ENCODE measurements at regions not wholly inside any gene's neighbourhood (a gene's known extent, or its start where the extent isn't known, plus 50 kb on each side); places are given as distances from the start of the nearest gene placed in this dataset.
"Not testable (repeated sequence)": the region's sequence is repeated elsewhere in the genome, so short reads cannot be mapped to it uniquely, and the experiment has no call there.

DNA sequence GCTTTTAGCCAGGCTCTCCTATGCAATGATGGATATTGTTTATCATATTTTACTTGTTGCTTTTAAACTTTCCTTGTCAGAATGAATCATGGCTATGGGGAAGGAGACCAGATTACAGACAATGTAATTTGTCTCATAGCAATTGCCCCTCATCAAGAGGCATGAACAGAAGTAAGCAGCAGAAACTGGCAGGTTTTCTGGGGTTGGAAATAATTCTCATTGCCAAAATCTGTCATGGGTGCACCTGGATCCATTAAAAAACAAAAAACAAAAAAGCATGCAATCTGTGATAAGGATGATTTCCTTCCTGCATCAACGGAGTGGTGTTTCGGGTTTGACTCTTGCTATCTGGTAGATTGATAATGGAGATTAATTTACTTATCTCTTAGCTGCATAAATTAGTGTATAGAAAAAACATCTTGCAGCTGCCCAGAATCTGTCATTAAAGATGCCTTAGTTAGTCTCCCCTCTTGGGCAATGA lies 419.6 kb downstream of the SOX11 start:
- DNase-seq (ENCODE audit: low read depth in 3 of 3), result no peak

DNA sequence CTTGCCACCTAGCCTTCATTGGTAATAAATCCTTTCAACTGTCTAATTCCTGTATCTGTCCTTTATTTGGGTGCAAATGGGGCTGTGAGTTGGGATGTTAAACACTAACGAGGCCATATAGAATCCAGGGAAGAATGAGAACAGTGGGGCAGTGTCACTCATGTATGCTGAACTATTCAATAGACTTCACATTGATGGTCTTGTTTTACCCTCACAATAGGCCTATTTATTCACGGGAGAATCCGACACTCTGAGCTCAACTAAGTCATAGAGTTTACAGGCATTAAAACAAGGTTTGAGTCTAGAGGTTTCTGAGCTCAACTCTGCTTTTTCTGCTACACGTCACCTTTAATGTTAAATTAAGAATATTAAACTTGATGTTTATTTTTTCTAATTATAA lies 421.6 kb downstream of the SOX11 start:
- no peak for DNase-seq (ENCODE audit: low read depth in 3 of 3)

DNA sequence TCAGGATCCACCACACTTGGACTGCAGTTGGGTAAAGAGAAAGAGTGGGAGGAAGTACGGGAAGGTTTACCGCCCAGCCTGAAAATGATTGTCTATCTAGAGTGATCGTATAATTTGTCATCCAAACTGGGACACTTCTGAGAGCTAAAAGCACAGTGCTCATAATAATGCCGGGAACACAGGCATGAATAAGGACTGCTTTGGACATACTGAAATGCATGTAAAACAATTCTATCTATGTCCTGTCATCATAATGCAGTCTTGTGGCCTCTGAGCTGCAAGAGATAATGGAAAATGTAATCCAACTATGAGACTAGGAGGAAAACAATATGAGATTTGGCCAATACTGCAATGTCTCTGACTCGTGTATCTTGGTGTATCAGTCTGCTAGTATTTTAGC lies 435.5 kb downstream of the SOX11 start:
- no peak for DNase-seq (ENCODE audit: low read depth in 3 of 3)

DNA sequence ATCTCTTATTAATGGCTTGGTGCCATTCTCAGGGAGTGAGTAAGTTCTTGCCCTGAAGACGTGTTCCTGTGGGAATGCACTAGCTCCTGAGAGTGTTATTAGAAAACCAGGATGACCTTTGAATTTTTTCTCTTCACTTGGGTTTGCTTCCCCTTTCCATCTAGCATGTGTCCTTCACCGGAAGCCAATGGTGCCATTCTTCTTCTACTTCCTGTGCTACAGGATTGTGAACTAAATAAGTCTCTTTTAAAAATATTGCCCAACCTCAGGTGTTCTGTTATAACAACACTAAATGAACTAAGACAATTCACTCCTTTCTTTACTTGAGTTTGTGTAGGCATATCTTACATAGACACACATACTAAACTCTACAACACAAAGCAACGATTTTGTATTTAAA lies 447.0 kb downstream of the SOX11 start:
- no peak for DNase-seq (ENCODE audit: low read depth in 3 of 3)

DNA sequence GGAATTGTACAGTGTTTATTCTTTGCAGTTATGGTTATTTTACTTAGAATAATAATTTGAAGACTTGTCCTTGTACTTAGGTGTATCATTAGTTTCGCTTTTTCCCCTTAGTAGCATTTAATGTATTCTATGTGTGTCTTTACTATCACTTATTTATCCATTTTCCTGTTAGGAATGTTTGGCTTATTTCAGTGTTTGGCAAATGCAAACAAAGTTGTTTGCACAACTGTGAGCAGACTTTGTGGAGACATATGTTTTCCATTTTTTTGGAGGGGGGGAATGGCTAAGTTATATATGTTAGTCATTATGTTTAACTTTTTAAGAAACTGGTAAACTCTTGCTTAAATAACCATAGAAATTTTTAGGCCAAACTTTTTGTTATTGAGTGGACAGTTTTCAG lies 447.7 kb downstream of the SOX11 start:
- DNase-seq (ENCODE audit: low read depth in 3 of 3), result no peak

DNA sequence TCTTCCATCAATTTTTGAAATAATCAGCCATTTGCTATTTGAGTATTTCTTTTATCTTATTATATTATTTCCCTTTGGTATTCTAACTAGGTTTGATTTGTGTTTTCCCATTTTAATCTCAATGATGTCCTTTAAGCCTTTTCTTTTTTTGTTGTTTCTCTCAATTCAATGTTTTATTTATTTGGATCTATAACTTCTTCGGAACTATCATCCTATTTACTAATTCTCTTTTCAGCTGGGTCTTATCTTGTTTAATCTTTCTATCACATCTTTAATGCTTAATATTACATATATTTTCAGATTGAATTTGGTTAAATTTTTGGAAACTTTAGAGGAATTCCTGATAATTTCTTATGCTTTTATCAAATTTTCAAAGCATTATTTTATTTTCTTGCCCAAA lies 448.3 kb downstream of the SOX11 start:
- no peak for DNase-seq (ENCODE audit: low read depth in 3 of 3)

DNA sequence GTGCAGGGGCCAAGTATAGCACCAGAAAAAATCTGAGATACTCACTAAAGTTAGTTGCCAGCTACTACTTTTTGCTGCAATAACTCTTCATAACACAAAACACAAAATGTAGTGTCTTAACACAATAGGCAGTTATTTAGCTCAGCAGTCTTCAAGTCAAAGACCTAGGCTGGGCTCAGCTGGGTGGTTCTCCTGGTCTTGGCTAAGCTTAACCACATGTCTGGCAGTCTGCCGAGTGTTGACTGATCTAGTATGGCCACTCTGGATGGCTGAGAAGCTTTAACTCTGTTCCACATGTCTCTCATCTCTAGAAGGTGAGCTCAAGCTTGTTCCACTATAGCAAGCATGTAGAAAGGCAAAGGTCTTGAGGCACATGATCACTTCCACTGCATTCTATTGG lies 451.6 kb downstream of the SOX11 start:
- no peak for DNase-seq (ENCODE audit: low read depth in 3 of 3)

DNA sequence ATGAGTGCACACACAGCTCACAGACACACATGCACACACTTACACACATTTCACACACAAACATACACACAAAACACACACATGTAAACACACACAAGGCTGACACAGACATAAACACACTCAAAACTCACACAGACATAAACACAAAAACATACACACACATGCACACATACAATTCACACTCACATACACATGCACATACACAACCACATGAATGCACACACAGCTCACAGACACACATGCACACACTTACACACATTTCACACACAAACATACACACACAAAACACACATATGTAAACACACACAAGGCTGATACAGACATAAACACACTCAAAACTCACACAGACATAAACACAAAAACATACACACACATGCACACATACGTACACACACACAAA lies 455.0 kb downstream of the SOX11 start:
- not testable (repeated sequence) for DNase-seq (ENCODE audit: low read depth in 3 of 3)

DNA sequence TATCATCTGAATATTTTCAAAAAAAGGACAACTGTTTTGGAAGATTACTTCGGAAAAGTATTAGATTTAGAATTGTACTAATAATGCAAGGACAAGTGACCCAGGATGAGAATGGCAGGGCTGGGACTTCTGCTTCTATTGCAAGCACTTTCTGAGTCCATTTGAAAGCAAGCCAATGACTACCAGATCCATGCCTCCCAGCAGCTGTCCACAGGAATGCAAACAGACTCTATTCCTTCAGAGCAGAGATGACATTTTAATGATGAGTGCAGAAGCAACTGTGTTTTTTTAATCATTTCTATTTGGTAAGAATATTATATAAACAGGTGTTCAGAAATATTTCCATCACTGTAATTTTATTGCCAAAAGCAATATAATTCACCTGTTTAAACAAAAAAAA lies 456.7 kb downstream of the SOX11 start:
- no peak for DNase-seq (ENCODE audit: low read depth in 3 of 3)

DNA sequence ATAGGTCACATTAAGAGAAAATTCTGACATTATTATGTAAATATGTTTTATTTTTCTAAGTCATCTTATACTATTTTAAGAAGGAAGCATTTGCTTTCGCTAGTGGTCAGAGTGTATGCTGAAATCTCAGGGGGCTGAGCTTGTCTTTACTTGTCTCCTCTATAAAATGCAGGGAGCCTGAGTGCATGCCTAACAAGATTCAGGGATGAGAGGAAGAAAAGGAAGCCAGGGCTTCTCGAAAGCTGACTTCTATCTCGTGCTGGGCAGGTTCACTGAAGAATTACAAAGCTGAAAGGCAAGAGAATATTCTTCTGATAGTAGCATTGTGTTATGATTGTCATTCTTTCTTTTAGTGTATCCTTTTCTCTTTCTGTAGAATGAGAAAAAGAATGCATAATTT lies 467.4 kb downstream of the SOX11 start:
- DNase-seq (ENCODE audit: low read depth in 3 of 3), result no peak

DNA sequence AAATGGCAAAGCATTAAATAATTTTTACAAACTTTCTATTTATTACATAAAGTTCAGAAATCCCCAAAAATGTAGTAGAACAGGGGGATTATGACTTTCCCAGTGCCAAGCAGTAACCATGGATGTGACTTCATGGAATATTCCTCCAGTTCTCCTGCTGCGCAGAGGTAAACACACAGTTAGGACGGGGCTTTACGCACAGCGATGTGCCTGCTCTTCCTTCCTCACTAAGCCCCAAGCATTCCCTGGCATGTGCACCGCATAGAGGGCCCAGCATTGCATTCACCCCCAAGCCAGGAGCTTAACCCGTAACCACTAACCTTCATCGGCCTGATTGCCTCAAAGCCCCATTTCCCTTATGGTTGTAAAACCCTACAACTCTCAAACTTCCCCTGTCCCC lies 471.7 kb downstream of the SOX11 start:
- DNase-seq (ENCODE audit: low read depth in 3 of 3), result no peak

DNA sequence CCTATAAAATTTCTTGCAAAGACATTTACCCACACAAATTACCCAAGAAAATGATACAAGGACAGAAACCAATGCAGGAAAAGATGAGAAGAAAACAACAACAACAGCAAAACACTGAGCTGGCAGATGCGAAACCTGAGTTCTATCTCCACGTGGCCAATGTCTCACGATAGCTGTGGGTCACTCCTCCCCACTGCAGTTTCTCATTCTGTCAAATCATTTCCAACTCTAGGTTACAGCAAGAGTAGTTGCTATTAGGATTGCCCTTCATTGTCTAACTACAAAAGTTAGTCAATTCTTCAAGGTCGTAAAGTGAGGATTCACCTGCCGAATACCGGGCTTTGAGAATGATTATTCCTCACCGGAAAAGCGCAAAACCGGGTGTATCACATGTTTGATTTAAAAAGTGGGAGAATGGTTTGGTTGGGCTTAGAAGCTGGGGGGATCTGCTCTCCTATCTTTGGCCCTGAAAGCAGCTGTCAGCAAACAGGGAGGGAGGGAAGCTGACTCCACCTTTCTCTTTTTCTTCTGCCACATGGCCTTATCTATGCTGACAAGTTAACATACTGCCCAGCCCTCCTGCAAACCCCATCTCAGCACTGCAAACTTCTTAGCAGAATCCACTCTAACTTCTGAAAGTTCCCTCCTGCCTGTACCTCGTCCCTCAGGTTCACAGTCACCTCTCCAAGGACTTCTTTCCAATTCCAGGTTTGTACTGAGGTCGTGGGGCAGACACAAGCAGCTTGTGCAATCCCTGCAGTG lies 473.0 kb downstream of the SOX11 start:
- no peak for DNase-seq (ENCODE audit: low read depth in 3 of 3)

DNA sequence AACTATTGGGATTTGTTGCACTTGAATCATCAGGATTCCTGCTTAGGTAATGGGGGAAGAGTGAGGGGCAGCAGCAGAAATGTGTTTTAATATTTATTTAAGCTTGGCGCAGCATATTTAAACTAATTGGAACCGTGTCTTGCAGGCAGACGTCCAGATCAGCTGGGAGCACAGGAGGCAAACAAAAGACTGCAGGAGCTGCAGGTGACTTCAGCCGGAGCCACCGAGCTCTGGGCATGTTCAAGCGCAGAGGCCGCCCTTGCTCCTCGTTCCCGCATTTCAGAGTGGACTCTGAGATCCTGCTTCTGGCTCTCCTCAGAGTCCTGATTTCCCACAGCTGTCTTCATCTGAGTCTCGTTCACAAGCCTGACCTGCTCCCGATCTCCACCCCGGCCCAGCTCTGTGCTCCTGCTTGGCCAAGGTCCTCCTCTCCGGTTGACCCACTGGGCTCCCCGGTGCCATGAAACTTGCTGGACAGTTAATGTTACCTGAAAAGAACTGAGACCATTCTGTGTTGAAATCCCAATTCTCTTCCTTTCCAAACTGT lies 475.5 kb downstream of the SOX11 start:
- DNase-seq (ENCODE audit: low read depth in 3 of 3), result no peak

DNA sequence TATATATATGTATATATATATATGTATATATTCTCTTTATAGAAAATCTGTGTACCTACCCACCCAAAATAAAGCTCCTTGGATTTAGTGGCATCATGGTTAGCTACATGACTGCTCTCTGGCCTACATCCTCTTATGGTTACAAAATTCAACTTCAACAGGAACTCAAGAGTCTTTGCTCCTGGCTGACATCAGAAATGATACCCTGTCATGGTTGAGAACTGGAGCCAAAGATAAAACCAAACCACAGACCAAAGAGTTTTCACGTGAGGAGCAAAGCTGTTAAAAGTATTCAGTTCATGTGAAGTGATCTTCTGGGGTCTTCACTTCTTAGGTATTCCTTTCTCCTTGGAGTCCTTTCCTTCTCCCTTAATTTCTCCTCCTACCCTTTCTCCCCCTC lies 476.3 kb downstream of the SOX11 start:
- no peak for DNase-seq (ENCODE audit: low read depth in 3 of 3)

DNA sequence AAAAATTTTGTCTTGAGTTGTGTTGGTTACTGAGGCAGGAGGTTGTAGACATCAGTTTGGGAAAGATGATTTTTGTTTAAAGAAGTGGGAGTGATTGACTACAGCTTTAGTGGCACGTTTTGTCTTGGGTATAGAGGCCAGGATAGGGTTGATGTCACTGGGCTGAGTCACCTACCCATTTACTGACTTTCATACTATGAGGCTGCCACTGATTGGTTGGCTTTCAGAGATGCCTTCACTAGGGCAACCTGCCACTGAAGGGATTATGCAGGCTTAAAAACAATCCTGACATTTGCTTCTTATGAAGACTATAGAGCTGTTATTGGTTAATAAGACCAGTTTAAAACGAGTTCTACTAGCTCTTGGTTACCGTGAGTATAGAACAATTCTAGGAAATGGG lies 479.1 kb downstream of the SOX11 start:
- no peak for DNase-seq (ENCODE audit: low read depth in 3 of 3)

DNA sequence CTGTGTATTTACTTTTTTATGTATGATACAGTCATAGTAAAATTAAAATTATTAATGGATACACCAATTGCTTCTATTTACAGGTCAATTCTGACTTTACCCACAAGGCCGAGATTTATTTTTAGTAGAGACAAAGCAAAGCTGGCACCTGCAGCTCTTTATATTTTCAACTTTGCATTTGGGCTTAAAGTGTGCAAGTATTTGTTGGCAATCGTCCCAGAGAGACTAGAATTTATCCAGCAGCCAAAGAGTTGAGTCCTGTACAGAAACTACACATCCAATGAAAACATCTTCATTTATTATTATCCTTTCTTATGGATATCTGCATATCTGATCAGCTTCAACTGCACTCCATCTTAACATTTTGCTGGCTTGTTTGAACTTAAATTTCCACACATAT lies 485.6 kb downstream of the SOX11 start:
- no peak for DNase-seq (ENCODE audit: low read depth in 3 of 3)

DNA sequence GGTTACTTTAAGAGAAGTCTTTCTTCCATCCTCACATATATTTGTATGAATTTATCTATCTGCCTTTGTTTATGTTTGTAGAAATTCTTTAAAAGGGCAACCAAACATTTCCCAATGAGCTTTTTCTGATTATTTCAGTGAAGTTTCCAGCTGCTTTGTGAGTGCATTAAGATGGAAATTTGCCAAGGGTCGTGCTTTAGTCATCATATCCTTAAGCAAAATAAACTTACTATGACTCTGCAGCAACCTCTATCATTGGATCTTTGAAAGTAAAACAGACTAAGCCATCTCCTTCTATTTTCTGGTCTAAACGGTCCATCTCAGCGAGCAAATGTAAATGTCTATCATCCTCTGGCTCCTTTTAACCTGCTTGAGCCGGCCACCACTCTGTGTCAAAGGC lies 489.3 kb downstream of the SOX11 start:
- DNase-seq (ENCODE audit: low read depth in 3 of 3), result no peak

DNA sequence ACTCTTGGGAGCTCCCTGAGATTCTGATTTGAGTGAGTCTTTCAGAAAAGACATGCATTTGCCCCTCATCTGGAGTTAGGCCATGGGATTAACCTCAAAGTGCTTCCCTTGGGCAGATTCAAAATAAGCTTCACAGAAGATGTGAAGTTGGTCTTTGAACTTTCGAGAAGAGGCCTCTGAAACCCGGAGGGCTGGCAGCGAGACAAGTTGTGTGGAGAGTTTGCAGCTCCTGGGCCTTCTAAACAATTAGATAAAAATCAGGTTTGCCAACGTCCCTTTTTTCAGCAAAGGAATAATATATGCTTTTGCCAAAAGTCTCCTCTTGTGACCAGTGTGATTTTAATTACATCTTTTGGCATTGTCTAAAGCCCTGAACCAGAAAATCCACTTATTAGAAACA lies 489.7 kb downstream of the SOX11 start:
- DNase-seq (ENCODE audit: low read depth in 3 of 3), result no peak

DNA sequence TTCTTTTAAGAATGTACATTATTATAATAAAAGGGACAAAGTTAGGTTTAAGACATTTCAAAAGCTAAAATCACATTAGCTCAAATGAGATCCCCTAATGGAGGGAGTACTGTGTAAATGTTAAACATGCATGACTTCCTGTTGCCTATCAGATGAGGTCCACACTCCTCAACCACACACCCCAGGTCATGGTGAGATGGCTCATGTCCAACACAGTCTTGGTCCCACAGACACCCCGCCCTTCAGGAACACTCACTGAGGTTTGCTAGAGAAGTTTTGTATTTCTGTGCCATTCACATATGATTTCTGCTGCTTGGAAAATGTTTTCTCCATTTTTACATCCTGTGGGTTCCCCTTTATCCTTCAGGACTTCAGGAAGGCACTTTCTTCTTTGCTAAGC lies 491.0 kb downstream of the SOX11 start:
- DNase-seq (ENCODE audit: low read depth in 3 of 3), result no peak

DNA sequence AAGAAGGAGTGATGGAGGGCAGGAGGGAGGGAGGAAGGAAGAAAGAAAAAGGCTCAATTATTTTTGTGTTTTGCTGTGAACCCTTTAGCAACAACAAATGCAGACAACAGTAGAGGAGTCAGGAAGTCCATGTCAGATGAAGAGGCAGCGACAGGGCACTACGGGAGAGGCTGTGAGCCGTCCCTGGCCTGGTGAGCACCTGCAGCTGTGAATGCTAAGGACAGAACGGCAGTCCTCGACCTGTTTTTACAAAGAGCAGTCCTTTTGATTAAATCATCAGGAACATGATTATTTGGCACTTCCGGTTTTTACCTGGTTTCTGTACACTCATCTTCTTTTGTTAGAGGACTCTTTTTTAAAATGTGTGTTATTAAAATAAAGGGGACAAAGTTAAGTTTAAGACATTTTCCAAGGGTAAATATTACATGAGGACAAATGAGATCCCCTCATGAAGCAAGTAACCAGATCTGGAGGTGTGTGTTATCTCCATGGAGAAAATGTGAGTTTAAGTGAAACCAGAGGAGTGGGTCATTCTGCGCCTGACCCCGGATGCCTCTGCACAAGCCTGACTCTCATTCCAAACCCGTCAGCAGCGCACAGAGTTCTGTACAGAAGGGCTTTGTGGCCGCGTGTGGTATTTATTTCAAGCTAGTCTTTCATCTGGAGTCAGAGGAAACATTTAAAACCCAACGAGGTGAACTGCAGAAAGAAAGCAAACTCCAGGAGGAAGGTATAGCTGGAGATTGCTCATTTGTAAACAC lies 492.5 kb downstream of the SOX11 start:
- no peak for DNase-seq (ENCODE audit: low read depth in 3 of 3)

DNA sequence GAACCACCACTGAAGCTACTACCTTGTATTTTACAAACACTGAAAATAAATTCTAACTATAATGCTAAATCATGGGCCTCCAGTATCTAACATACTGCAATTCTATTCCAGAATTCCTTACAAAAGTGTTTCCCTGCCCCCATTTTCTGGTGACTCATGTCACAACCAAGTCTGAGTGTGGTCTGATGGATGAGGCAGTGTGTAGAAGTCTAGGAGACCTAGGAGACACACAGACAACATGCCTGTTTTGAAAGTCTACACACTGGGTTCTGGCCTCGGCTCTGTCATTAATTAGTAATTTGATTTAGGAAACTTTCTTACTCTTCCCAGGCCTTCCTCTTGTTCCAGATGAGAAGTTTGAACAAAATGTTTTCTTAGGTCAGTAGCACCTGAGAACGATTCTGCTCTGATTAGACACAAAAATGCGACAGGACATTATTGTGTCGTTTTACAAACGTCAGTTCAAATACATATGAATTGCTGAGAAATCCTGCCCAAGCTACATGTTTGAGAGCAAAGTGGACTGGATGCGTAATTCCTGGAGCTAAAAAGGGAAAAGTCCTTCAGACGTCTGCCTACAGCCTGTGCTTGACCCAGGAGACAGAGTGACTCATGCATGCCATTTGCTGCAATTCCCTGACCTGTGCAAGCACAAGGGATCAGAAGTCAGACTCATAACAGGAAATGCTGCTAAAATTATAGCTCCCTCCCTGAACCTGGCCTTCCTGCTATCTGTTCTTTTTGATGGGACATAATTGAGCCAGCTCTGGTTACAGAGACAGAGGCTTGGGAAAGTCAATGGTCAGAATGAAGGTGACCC lies 494.4 kb downstream of the SOX11 start:
- DNase-seq (ENCODE audit: low read depth in 3 of 3), result no peak

DNA sequence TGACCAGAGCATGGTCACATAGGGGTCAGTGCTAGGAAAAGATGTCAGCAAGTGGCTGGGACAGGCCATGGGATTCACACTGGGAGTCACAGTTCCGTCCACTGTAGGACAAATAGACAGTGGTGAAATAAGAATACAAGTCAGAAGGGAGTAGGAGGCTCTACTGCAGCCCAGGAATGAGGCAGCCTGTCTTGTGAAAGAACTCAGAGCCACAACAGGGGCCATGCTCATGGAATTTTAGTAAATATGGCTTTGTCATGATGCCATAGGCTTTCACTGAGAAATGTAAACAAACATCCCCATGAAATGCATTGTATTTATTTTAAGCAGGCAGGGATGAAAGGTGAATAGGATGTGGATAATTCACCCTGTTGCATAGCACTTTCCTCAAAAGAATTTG lies 504.3 kb downstream of the SOX11 start:
- DNase-seq (ENCODE audit: low read depth in 3 of 3), result no peak
